GM12878 (cell line): ENCODE measurements at regions not wholly inside any gene's neighbourhood (a gene's known extent, or its start where the extent isn't known, plus 50 kb on each side); places are given as distances from the start of the nearest gene placed in this dataset.

Experiments used
- ATAC-seq: fragments of 200-7000 bp; cut with Tn5 transposase; 3 replicates; pipeline ENCODE4 v1.9.1; 2020; ENCODE audit warnings: mild to moderate bottlenecking, moderate library complexity
- BruUV-seq: library from RNA; stranded (reverse); fragments of 400-500 nt; replicated peaks from 2 replicates; lab custom pipeline; 2021; lab: Mats Ljungman, UMichigan
- CTCF ChIA-PET: fragments of 300-600 bp; sonication (Branson Sonifier 250); formaldehyde crosslinking; extraction: SDS; loops from one replicate; lab custom pipeline; 2021; ENCODE audit warnings: inconsistent platforms; lab: Yijun Ruan, JAX
- POLR2A ChIA-PET: fragments of 350-600 bp; formaldehyde crosslinking; extraction: SDS; loops from one replicate; lab custom pipeline; 2021; ENCODE audit warnings: inconsistent platforms; lab: Charles Lee
- RAD21 ChIA-PET: fragments of 300-600 bp; sonication (Branson Sonifier 250); formaldehyde crosslinking; loops from one replicate; lab custom pipeline; 2023; ENCODE audit warnings: antibody characterized with exemption; ENCODE audit not compliant: unreplicated experiment; lab: Charles Lee
- SMC1A ChIA-PET: fragments of 300-600 bp; sonication (Branson Sonifier 250); formaldehyde crosslinking; loops from one replicate; lab custom pipeline; 2023; ENCODE audit not compliant: unreplicated experiment, uncharacterized antibody; lab: Charles Lee
- DNase-seq: peaks from one replicate; pipeline ENCODE4 v3.0.0-alpha.2; 2011; ENCODE audit warnings: low read depth, low spot score
- FAIRE-seq: peaks from 3 replicates; lab custom pipeline; 2011; peaks lifted over from hg19 to GRCh38; lab: Jason Lieb, UNC
- H2AFZ ChIP-seq: 2 replicates; pipeline ENCODE4 v1.6.0; 2011; ENCODE audit warnings: low read depth, low read length, control low read depth; ENCODE audit not compliant: control insufficient read depth
- H3K27ac ChIP-seq: 2 replicates; pipeline ENCODE4 v1.5.1; 2011; ENCODE audit warnings: control low read depth; ENCODE audit not compliant: control insufficient read depth, insufficient read depth
- H3K27me3 ChIP-seq, 2 experiments: replicated peaks in 1 of 2; 2 replicates each; pipeline versions ENCODE4 v1.6.0 to v1.6.1; 2011; ENCODE audit warnings: low read length in 1 of 2; ENCODE audit not compliant: control insufficient read depth in 2 of 2, insufficient read depth in 2 of 2
- H3K36me3 ChIP-seq, 2 experiments: 2 replicates each; pipeline ENCODE4 v1.5.1; 2011; ENCODE audit warnings: low read length in 1 of 2; ENCODE audit not compliant: control insufficient read depth in 2 of 2, insufficient read depth in 2 of 2
- H3K4me1 ChIP-seq: 2 replicates; pipeline ENCODE4 v1.6.1; 2011; ENCODE audit warnings: mild to moderate bottlenecking, low read length, moderate library complexity, mixed read lengths; ENCODE audit not compliant: control insufficient read depth, insufficient read depth
- H3K4me2 ChIP-seq: 2 replicates; pipeline ENCODE4 v1.6.0; 2011; ENCODE audit warnings: control low read depth; ENCODE audit not compliant: control insufficient read depth, insufficient read depth
- H3K4me3 ChIP-seq: fragments of 200-600 bp; sonication (generic); 2 replicates; pipeline ENCODE4 v1.5.1; 2016
- H3K79me2 ChIP-seq: 2 replicates; pipeline ENCODE4 v1.6.0; 2011; ENCODE audit warnings: low read length; ENCODE audit not compliant: control insufficient read depth, insufficient read depth
- H3K9ac ChIP-seq: 2 replicates; pipeline ENCODE4 v1.8.0; 2011; ENCODE audit warnings: low read length, control low read depth, mixed read lengths; ENCODE audit not compliant: control insufficient read depth, insufficient read depth
- H3K9me3 ChIP-seq: replicated peaks from 3 replicates; pipeline ENCODE4 v1.5.1; 2011; ENCODE audit warnings: mild to moderate bottlenecking, low read length; ENCODE audit not compliant: control insufficient read depth, insufficient read depth
- H4K20me1 ChIP-seq: 2 replicates; pipeline ENCODE4 v1.6.0; 2011; ENCODE audit not compliant: control insufficient read depth, insufficient read depth
- ASH2L ChIP-seq: fragments of 300-600, 200-600 bp; sonication (generic); IDR thresholded peaks from 2 replicates; pipeline ENCODE4 v1.6.1; 2017; ENCODE audit warnings: low read depth, mild to moderate bottlenecking, borderline replicate concordance
- BHLHE40 ChIP-seq, 2 experiments: fragments of 450-650 bp in 1 of 2; IDR thresholded peaks; 2 replicates each; pipeline ENCODE4 v1.6.1; 2011 to 2017; ENCODE audit warnings: low read depth in 2 of 2, borderline replicate concordance in 1 of 2, improper control_type of control experiment in 1 of 2, low read length in 1 of 2, mild to moderate bottlenecking in 1 of 2
- EED ChIP-seq: sonication (generic); IDR thresholded peaks from 2 replicates; pipeline ENCODE4 v1.6.1; 2016; ENCODE audit warnings: antibody characterized with exemption, low read depth
- GATAD2B ChIP-seq: fragments of 450-650 bp; conservative IDR thresholded peaks from 2 replicates; pipeline ENCODE4 v1.6.1; 2017; ENCODE audit warnings: low read depth, mild to moderate bottlenecking, moderate library complexity
- HDAC2 ChIP-seq: fragments of 200-600 bp; sonication (generic); IDR thresholded peaks from 2 replicates; pipeline ENCODE4 v1.6.1; 2017
- KDM1A ChIP-seq: fragments of 200-600 bp; sonication (generic); IDR thresholded peaks from 2 replicates; pipeline ENCODE4 v1.6.1; 2016; ENCODE audit warnings: borderline replicate concordance
- PAX8 ChIP-seq: fragments of 450-650 bp; IDR thresholded peaks from 2 replicates; pipeline ENCODE4 v1.6.1; 2017; ENCODE audit warnings: mild to moderate bottlenecking, moderate library complexity
- RELA ChIP-seq: fragments of 450-650 bp; IDR thresholded peaks from 2 replicates; pipeline ENCODE4 v1.8.0; 2014; ENCODE audit warnings: borderline replicate concordance; ENCODE audit not compliant: partially characterized antibody
- ZNF24 ChIP-seq: fragments of 450-650 bp; IDR thresholded peaks from 2 replicates; pipeline ENCODE4 v1.6.1; 2017; ENCODE audit warnings: antibody characterized with exemption, mild to moderate bottlenecking
- WGBS: methylation state at CpG from one replicate; pipeline ENCODE4 v1.1.6; 2016; ENCODE audit warnings: low lambda C conversion rate; ENCODE audit not compliant: insufficient replicate concordance, insufficient coverage; ENCODE audit errors: missing lambda C conversion rate; 5-methylcytosine and 5-hydroxymethylcytosine counted together
- in situ Hi-C: fragments of 300-500 bp; cut with MboI; formaldehyde crosslinking; loops from 9 replicates; pipeline ENCODE4 v1.14.3; 2018; ENCODE audit warnings: mixed read lengths
- intact Hi-C: fragments of 100-400 bp; cut with micrococcal nuclease; formaldehyde crosslinking; loops from one replicate; pipeline ENCODE4 v1.14.2; 2022; ENCODE audit not compliant: unreplicated experiment
- TF ChIP-seq, protein P1 (sequence below): fragments of 450-650 bp; IDR thresholded peaks from 2 replicates; pipeline ENCODE4 v1.6.1; 2017; ENCODE audit warnings: borderline replicate concordance
- TF ChIP-seq, protein P2 (sequence below): fragments of 450-650 bp; IDR thresholded peaks from 2 replicates; pipeline ENCODE4 v1.6.1; 2018; ENCODE audit warnings: borderline replicate concordance, mild to moderate bottlenecking; ENCODE audit not compliant: partially characterized antibody
- TF ChIP-seq, protein P3 (sequence below): IDR thresholded peaks from 2 replicates; pipeline ENCODE4 v1.6.1; 2012; ENCODE audit warnings: low read depth, low read length, improper control_type of control experiment
- TF ChIP-seq, protein P4 (sequence below): fragments of 450-650 bp; IDR thresholded peaks from 2 replicates; pipeline ENCODE4 v1.6.1; 2014; ENCODE audit warnings: mild to moderate bottlenecking

DNA sequence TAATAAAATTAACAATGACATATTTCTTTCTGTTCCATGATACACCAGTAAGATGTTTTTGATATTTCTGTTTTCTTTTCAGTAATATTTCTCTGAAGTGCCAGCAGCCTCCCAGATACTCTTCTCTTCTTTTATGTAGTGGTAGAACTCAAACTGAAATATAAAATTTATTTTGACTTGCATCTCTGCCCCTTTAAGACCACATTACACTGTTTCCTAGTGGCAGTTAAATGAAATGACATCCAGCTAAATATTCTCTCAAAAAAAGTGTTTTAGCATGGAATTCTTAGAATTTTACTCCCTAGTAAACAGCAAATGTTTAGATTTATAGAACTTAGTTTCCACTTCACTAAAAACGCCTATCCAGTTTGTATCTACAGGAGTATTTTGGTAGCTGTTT lies 237.2 kb upstream of the MTPN start (continued):
- TF ChIP-seq, protein P1, sequence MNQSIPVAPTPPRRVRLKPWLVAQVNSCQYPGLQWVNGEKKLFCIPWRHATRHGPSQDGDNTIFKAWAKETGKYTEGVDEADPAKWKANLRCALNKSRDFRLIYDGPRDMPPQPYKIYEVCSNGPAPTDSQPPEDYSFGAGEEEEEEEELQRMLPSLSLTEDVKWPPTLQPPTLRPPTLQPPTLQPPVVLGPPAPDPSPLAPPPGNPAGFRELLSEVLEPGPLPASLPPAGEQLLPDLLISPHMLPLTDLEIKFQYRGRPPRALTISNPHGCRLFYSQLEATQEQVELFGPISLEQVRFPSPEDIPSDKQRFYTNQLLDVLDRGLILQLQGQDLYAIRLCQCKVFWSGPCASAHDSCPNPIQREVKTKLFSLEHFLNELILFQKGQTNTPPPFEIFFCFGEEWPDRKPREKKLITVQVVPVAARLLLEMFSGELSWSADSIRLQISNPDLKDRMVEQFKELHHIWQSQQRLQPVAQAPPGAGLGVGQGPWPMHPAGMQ: no peak
- TF ChIP-seq ZNF24 (no peak), BHLHE40 (IDR thresholded peaks at IDR 0.05; ENCODE audit: borderline replicate concordance in 1 of 2, low read depth in 2 of 2, low read length in 1 of 2) (no peak), KDM1A (no peak), ASH2L (no peak)

DNA sequence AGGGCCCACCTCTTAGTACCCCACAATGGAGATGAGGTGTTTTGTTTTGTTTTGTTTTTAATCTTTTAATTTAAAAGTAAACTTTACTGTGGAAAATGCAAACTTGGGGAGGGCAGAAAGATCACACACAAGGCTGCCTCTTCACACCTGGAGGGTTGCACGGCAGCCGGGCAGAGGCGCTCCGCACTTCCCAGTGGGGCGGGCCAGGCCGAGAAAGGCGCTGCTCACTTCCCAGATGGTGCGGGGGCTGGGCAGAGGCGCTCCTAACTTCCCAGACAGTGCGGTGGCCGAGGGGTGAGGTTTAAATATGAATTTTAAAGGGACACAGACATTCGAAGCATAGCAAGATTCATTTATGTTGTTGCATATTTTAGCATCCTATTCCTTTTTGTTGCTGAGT lies 235.9 kb upstream of the MTPN start:
- no peak overlapping the region for H3K4me2 ChIP-seq
- 70% methylated on average over 12 of the region's 12 CpGs for WGBS
- no peaks in the 10 kb centered on the region; the same call in 2 of the 3 replicates for H3K9me3 ChIP-seq
- no peaks in the 10 kb centered on the region for H3K36me3 ChIP-seq
- no peak overlapping the region for H3K4me3 ChIP-seq
- H3K79me2 ChIP-seq: no peaks in the 10 kb centered on the region
- POLR2A ChIA-PET: no interaction called here
- intact Hi-C loops (no loop called here), in situ Hi-C loops (no loop called here)
- no peaks in the 10 kb centered on the region for H3K4me1 ChIP-seq
- no peak overlapping the region for H3K27ac ChIP-seq
- SMC1A ChIA-PET: no interaction called here
- RAD21 ChIA-PET: no interaction called here
- no peak for ATAC-seq
- H3K27me3 ChIP-seq: no peaks in the 10 kb centered on the region
- no peak for FAIRE-seq
- H4K20me1 ChIP-seq: no peaks in the 10 kb centered on the region
- TF ChIP-seq, protein P2, sequence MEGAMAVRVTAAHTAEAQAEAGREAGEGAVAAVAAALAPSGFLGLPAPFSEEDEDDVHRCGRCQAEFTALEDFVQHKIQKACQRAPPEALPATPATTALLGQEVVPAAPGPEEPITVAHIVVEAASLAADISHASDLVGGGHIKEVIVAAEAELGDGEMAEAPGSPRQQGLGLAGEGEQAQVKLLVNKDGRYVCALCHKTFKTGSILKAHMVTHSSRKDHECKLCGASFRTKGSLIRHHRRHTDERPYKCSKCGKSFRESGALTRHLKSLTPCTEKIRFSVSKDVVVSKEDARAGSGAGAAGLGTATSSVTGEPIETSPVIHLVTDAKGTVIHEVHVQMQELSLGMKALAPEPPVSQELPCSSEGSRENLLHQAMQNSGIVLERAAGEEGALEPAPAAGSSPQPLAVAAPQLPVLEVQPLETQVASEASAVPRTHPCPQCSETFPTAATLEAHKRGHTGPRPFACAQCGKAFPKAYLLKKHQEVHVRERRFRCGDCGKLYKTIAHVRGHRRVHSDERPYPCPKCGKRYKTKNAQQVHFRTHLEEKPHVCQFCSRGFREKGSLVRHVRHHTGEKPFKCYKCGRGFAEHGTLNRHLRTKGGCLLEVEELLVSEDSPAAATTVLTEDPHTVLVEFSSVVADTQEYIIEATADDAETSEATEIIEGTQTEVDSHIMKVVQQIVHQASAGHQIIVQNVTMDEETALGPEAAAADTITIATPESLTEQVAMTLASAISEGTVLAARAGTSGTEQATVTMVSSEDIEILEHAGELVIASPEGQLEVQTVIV: no peak
- TF ChIP-seq PAX8 (no peak), GATAD2B (no peak), RELA (no peak), EED (no peak), HDAC2 (no peak)
- TF ChIP-seq, protein P3, sequence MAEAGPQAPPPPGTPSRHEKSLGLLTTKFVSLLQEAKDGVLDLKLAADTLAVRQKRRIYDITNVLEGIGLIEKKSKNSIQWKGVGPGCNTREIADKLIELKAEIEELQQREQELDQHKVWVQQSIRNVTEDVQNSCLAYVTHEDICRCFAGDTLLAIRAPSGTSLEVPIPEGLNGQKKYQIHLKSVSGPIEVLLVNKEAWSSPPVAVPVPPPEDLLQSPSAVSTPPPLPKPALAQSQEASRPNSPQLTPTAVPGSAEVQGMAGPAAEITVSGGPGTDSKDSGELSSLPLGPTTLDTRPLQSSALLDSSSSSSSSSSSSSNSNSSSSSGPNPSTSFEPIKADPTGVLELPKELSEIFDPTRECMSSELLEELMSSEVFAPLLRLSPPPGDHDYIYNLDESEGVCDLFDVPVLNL: no peak
- TF ChIP-seq, protein P4, sequence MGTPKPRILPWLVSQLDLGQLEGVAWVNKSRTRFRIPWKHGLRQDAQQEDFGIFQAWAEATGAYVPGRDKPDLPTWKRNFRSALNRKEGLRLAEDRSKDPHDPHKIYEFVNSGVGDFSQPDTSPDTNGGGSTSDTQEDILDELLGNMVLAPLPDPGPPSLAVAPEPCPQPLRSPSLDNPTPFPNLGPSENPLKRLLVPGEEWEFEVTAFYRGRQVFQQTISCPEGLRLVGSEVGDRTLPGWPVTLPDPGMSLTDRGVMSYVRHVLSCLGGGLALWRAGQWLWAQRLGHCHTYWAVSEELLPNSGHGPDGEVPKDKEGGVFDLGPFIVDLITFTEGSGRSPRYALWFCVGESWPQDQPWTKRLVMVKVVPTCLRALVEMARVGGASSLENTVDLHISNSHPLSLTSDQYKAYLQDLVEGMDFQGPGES: no peak
- H2AFZ ChIP-seq: no peak overlapping the region
- BruUV-seq: no TSS peak
- CTCF ChIA-PET: no interaction called here
- DNase-seq: no peak
- no peak overlapping the region for H3K9ac ChIP-seq
